ENCODE measurements at regions not wholly inside any gene's neighbourhood (a gene's known extent, or its start where the extent isn't known, plus 50 kb on each side); places are given as distances from the start of the nearest gene placed in this dataset.

- H3K4me1 ChIP-seq (ENCODE audit: control insufficient read depth in 2 of 3, insufficient read depth in 2 of 3, low read depth in 1 of 3, low read length in 3 of 3), result peaks cover 6 to 24% (median 9%) of the 10 kb centered on the region in 3 donors
- H3K9ac ChIP-seq (ENCODE audit: low read length in 3 of 3), result no peak overlapping the region
- no peak for TF ChIP-seq CTCF (IDR thresholded peaks at IDR 0.05; ENCODE audit: borderline replicate concordance, extremely low read depth, insufficient read depth)
- no peaks in the 10 kb centered on the region for H3K27me3 ChIP-seq (ENCODE audit: control insufficient read depth, insufficient read depth, low read length)
- no peaks in the 10 kb centered on the region for H3K36me3 ChIP-seq (ENCODE audit: control insufficient read depth in 2 of 3, insufficient read depth in 3 of 3, low read length in 3 of 3)
- intact Hi-C loops (cut with DNase I), result no loop called here
- H3K27ac ChIP-seq (ENCODE audit: low read depth in 2 of 2, low read length in 2 of 2), result no peak overlapping the region
- no peaks in the 10 kb centered on the region for H3K9me3 ChIP-seq (ENCODE audit: control insufficient read depth in 2 of 3, insufficient read depth in 1 of 3, low read length in 3 of 3)
- DNase-seq (peak in 2 of 5 donors; percentile 21 to 32), FAIRE-seq (no peak)
- H3K4me3 ChIP-seq (ENCODE audit: low read length in 3 of 3), result no peak overlapping the region
Observed at GRCh38 chr9:105912863-105913516, 218.6 kb downstream of the TMEM38B start.

- no peak overlapping the region for H3K27ac ChIP-seq (ENCODE audit: low read depth in 2 of 2, low read length in 2 of 2)
- TF ChIP-seq CTCF (IDR thresholded peaks at IDR 0.05; ENCODE audit: borderline replicate concordance, extremely low read depth, insufficient read depth), result no peak
Observed at GRCh38 chr9:105921057-105921726, 226.9 kb downstream of the TMEM38B start.

GRCh38 chr9:105928416-105928815, 234.1 kb downstream of the TMEM38B start:
- intact Hi-C loops (cut with DNase I), result no loop called here
- Histone ChIP-seq H3K27ac (ENCODE audit: low read depth in 2 of 2, low read length in 2 of 2) (no peak overlapping the region), H3K4me1 (ENCODE audit: control insufficient read depth in 2 of 3, insufficient read depth in 2 of 3, low read depth in 1 of 3, low read length in 3 of 3) (no peaks in the 10 kb centered on the region), H3K27me3 (ENCODE audit: control insufficient read depth, insufficient read depth, low read length) (no peaks in the 10 kb centered on the region), H3K9ac (ENCODE audit: low read length in 3 of 3) (no peak overlapping the region), H3K9me3 (ENCODE audit: control insufficient read depth in 2 of 3, insufficient read depth in 1 of 3, low read length in 3 of 3) (no peaks in the 10 kb centered on the region), H3K36me3 (ENCODE audit: control insufficient read depth in 2 of 3, insufficient read depth in 3 of 3, low read length in 3 of 3) (no peaks in the 10 kb centered on the region), H3K4me3 (ENCODE audit: low read length in 3 of 3) (no peak overlapping the region)
- FAIRE-seq (no peak), DNase-seq (no peak)
- no peak for TF ChIP-seq CTCF (IDR thresholded peaks at IDR 0.05; ENCODE audit: borderline replicate concordance, extremely low read depth, insufficient read depth)

More at GRCh38 chr9:105921057-105921726, 226.9 kb downstream of the TMEM38B start:
- Histone ChIP-seq H3K4me3 (ENCODE audit: low read length in 3 of 3) (no peak overlapping the region), H3K9ac (ENCODE audit: low read length in 3 of 3) (no peak overlapping the region), H3K27me3 (ENCODE audit: control insufficient read depth, insufficient read depth, low read length) (no peaks in the 10 kb centered on the region), H3K36me3 (ENCODE audit: control insufficient read depth in 2 of 3, insufficient read depth in 3 of 3, low read length in 3 of 3) (no peaks in the 10 kb centered on the region), H3K9me3 (ENCODE audit: control insufficient read depth in 2 of 3, insufficient read depth in 1 of 3, low read length in 3 of 3) (no peaks in the 10 kb centered on the region), H3K4me1 (ENCODE audit: control insufficient read depth in 2 of 3, insufficient read depth in 2 of 3, low read depth in 1 of 3, low read length in 3 of 3) (no peaks in the 10 kb centered on the region)
- DNase-seq (no peak), FAIRE-seq (no peak)
- intact Hi-C loops (cut with DNase I), result no loop called here

Data from kidney (tissue), 13 donors.